ENCODE measurements at regions not wholly inside any gene's neighbourhood (a gene's known extent, or its start where the extent isn't known, plus 50 kb on each side); places are given as distances from the start of the nearest gene placed in this dataset.
A peak's percentile ranks its signal among the peaks of the same experiment; 100 is the strongest.
"Not testable (repeated sequence)": the region's sequence is repeated elsewhere in the genome, so short reads cannot be mapped to it uniquely, and the experiment has no call there.

GRCh38 chr4:79245200-79245940, 80.5 kb downstream of the NAA11 start:
- H3K4ac ChIP-seq (ENCODE audit: low read depth, low read length); H2BK15ac ChIP-seq (replicated peaks; ENCODE audit: low read depth); H2BK5ac ChIP-seq (ENCODE audit: low read length); H3K56ac ChIP-seq (ENCODE audit: low read length); H3K4me3 ChIP-seq (ENCODE audit: low read length); H2AK5ac ChIP-seq (ENCODE audit: low read length); H3K9ac ChIP-seq (ENCODE audit: low read length); DNase-seq; H3K27ac ChIP-seq (ENCODE audit: low read depth, low read length); H3K27me3 ChIP-seq (ENCODE audit: insufficient read depth, low read length, poor library complexity); H2BK120ac ChIP-seq (ENCODE audit: low read depth, low read length); H3K79me1 ChIP-seq (ENCODE audit: low read length); H3K36me3 ChIP-seq (ENCODE audit: control insufficient read depth, insufficient read depth, low read length); H3K79me2 ChIP-seq (ENCODE audit: control insufficient read depth, insufficient read depth, low read length); H3K4me1 ChIP-seq (ENCODE audit: control insufficient read depth, low read depth, low read length); H4K5ac ChIP-seq (ENCODE audit: low read length); H3K18ac ChIP-seq (ENCODE audit: low read length); H3K4me2 ChIP-seq (ENCODE audit: low read length); H3K23ac ChIP-seq (ENCODE audit: low read length); H4K8ac ChIP-seq (ENCODE audit: low read depth, low read length): not testable (repeated sequence)
- no CpG with 5 or more reads among the region's 44 CpGs for WGBS (ENCODE audit: extremely low coverage, insufficient coverage, low lambda C conversion rate)

- no peak overlapping the region for H2BK5ac ChIP-seq (ENCODE audit: low read length)
- no peak overlapping the region for H3K18ac ChIP-seq (ENCODE audit: low read length)
- no peak overlapping the region for H2BK15ac ChIP-seq (replicated peaks; ENCODE audit: low read depth)
- peak; percentile 92 for DNase-seq
- H3K4me3 ChIP-seq (ENCODE audit: low read length) = no peak overlapping the region
- no peak overlapping the region for H4K5ac ChIP-seq (ENCODE audit: low read length)
- no peak overlapping the region for H3K4ac ChIP-seq (ENCODE audit: low read depth, low read length)
- no peak overlapping the region for H3K23ac ChIP-seq (ENCODE audit: low read length)
- no peak overlapping the region for H3K9ac ChIP-seq (ENCODE audit: low read length)
- no peaks in the 10 kb centered on the region for H3K79me1 ChIP-seq (ENCODE audit: low read length)
- H3K27ac ChIP-seq (ENCODE audit: low read depth, low read length) = no peak overlapping the region
- no peak overlapping the region for H3K4me2 ChIP-seq (ENCODE audit: low read length)
- no peak overlapping the region for H4K8ac ChIP-seq (ENCODE audit: low read depth, low read length)
- no peak overlapping the region for H2AK5ac ChIP-seq (ENCODE audit: low read length)
- H3K4me1 ChIP-seq (ENCODE audit: control insufficient read depth, low read depth, low read length) = no peaks in the 10 kb centered on the region
- no peaks in the 10 kb centered on the region for H3K79me2 ChIP-seq (ENCODE audit: control insufficient read depth, insufficient read depth, low read length)
- H3K36me3 ChIP-seq (ENCODE audit: control insufficient read depth, insufficient read depth, low read length) = no peaks in the 10 kb centered on the region
- H3K56ac ChIP-seq (ENCODE audit: low read length) = no peak overlapping the region
- H2BK120ac ChIP-seq (ENCODE audit: low read depth, low read length) = no peak overlapping the region
- WGBS (ENCODE audit: extremely low coverage, insufficient coverage, low lambda C conversion rate) = no CpG with 5 or more reads among the region's 3 CpGs
- H3K27me3 ChIP-seq (ENCODE audit: insufficient read depth, low read length, poor library complexity) = no peaks in the 10 kb centered on the region
Measured at GRCh38 chr4:79241846-79242245, 84.0 kb downstream of the NAA11 start.

DNA sequence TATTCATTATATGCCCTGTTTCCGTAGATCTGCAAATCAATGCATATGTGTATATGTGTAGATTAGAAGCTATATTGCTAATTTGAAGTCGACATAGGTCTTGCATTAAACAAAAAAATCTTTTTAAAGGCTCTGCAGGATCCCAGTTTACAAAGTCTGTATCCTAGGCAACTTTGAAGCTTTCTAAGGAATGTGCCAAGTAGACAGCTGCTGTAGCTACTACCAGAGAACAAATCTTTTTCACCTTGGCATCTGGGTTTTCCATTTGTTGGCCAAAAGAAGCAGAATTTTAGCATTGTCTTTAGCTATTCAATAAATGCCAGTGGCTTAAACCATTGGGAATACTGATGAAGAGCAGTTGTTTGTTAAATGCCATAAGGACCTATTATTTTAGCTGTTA, 88.0 kb downstream of the NAA11 start:
- no peak overlapping the region for H2BK120ac ChIP-seq (ENCODE audit: low read depth, low read length)
- H4K8ac ChIP-seq (ENCODE audit: low read depth, low read length) = no peak overlapping the region
- no peak overlapping the region for H3K4me3 ChIP-seq (ENCODE audit: low read length)
- no peak overlapping the region for H3K27ac ChIP-seq (ENCODE audit: low read depth, low read length)
- H3K4me1 ChIP-seq (ENCODE audit: control insufficient read depth, low read depth, low read length) = no peaks in the 10 kb centered on the region
- no peak overlapping the region for H3K23ac ChIP-seq (ENCODE audit: low read length)
- H4K5ac ChIP-seq (ENCODE audit: low read length) = no peak overlapping the region
- no peak overlapping the region for H3K9ac ChIP-seq (ENCODE audit: low read length)
- no peak overlapping the region for H3K4me2 ChIP-seq (ENCODE audit: low read length)
- no peak overlapping the region for H2BK15ac ChIP-seq (replicated peaks; ENCODE audit: low read depth)
- no peaks in the 10 kb centered on the region for H3K27me3 ChIP-seq (ENCODE audit: insufficient read depth, low read length, poor library complexity)
- no CpG with 5 or more reads among the region's 2 CpGs for WGBS (ENCODE audit: extremely low coverage, insufficient coverage, low lambda C conversion rate)
- H3K79me1 ChIP-seq (ENCODE audit: low read length) = no peaks in the 10 kb centered on the region
- no peak overlapping the region for H3K56ac ChIP-seq (ENCODE audit: low read length)
- H3K79me2 ChIP-seq (ENCODE audit: control insufficient read depth, insufficient read depth, low read length) = no peaks in the 10 kb centered on the region
- no peak overlapping the region for H3K4ac ChIP-seq (ENCODE audit: low read depth, low read length)
- no peaks in the 10 kb centered on the region for H3K36me3 ChIP-seq (ENCODE audit: control insufficient read depth, insufficient read depth, low read length)
- no peak overlapping the region for H3K18ac ChIP-seq (ENCODE audit: low read length)
- no peak overlapping the region for H2AK5ac ChIP-seq (ENCODE audit: low read length)
- no peak overlapping the region for H2BK5ac ChIP-seq (ENCODE audit: low read length)
- DNase-seq = no peak

GRCh38 chr4:79236785-79237184, 89.1 kb downstream of the NAA11 start:
- H3K27ac ChIP-seq (ENCODE audit: low read depth, low read length) = no peak overlapping the region
- H3K9ac ChIP-seq (ENCODE audit: low read length) = no peak overlapping the region
- H2BK120ac ChIP-seq (ENCODE audit: low read depth, low read length) = no peak overlapping the region
- no peak overlapping the region for H4K5ac ChIP-seq (ENCODE audit: low read length)
- no CpG with 5 or more reads among the region's 1 CpG for WGBS (ENCODE audit: extremely low coverage, insufficient coverage, low lambda C conversion rate)
- no peak overlapping the region for H3K4ac ChIP-seq (ENCODE audit: low read depth, low read length)
- H3K4me2 ChIP-seq (ENCODE audit: low read length) = no peak overlapping the region
- H3K36me3 ChIP-seq (ENCODE audit: control insufficient read depth, insufficient read depth, low read length) = no peaks in the 10 kb centered on the region
- H3K4me1 ChIP-seq (ENCODE audit: control insufficient read depth, low read depth, low read length) = no peaks in the 10 kb centered on the region
- H3K79me1 ChIP-seq (ENCODE audit: low read length) = no peaks in the 10 kb centered on the region
- no peak overlapping the region for H2BK15ac ChIP-seq (replicated peaks; ENCODE audit: low read depth)
- no peak for DNase-seq
- H3K23ac ChIP-seq (ENCODE audit: low read length) = no peak overlapping the region
- no peak overlapping the region for H3K56ac ChIP-seq (ENCODE audit: low read length)
- H3K79me2 ChIP-seq (ENCODE audit: control insufficient read depth, insufficient read depth, low read length) = no peaks in the 10 kb centered on the region
- H4K8ac ChIP-seq (ENCODE audit: low read depth, low read length) = no peak overlapping the region
- H3K18ac ChIP-seq (ENCODE audit: low read length) = no peak overlapping the region
- no peaks in the 10 kb centered on the region for H3K27me3 ChIP-seq (ENCODE audit: insufficient read depth, low read length, poor library complexity)
- no peak overlapping the region for H3K4me3 ChIP-seq (ENCODE audit: low read length)
- no peak overlapping the region for H2BK5ac ChIP-seq (ENCODE audit: low read length)
- H2AK5ac ChIP-seq (ENCODE audit: low read length) = no peak overlapping the region

DNA sequence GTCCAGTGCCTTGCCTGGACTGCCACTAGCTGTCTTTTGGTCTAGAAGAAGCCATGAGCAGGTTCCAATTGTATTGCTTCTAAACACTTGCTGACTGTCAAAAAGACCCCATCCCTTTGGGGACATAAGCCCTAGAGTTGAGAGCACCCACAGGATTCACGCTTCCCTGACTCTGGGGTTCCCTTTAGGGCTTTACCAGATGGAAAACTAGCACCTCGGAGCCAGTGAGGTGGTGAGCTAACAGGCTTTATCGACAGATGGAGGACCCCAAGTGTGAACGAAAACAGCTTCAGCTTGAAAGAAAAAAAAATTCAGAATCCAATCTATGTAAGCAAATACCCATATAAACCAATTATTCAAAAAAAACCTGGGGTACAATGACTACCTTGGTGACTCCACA, 90.8 kb downstream of the NAA11 start:
- WGBS (ENCODE audit: extremely low coverage, insufficient coverage, low lambda C conversion rate) = no CpG with 5 or more reads among the region's 4 CpGs
- no peak overlapping the region for H3K23ac ChIP-seq (ENCODE audit: low read length)
- DNase-seq = no peak
- H2BK15ac ChIP-seq (replicated peaks; ENCODE audit: low read depth) = no peak overlapping the region
- no peaks in the 10 kb centered on the region for H3K79me1 ChIP-seq (ENCODE audit: low read length)
- H2BK120ac ChIP-seq (ENCODE audit: low read depth, low read length) = no peak overlapping the region
- H3K27ac ChIP-seq (ENCODE audit: low read depth, low read length) = no peak overlapping the region
- no peak overlapping the region for H3K4ac ChIP-seq (ENCODE audit: low read depth, low read length)
- no peak overlapping the region for H3K18ac ChIP-seq (ENCODE audit: low read length)
- H4K8ac ChIP-seq (ENCODE audit: low read depth, low read length) = no peak overlapping the region
- no peak overlapping the region for H3K56ac ChIP-seq (ENCODE audit: low read length)
- no peaks in the 10 kb centered on the region for H3K36me3 ChIP-seq (ENCODE audit: control insufficient read depth, insufficient read depth, low read length)
- H3K27me3 ChIP-seq (ENCODE audit: insufficient read depth, low read length, poor library complexity) = no peaks in the 10 kb centered on the region
- no peak overlapping the region for H2BK5ac ChIP-seq (ENCODE audit: low read length)
- H3K4me3 ChIP-seq (ENCODE audit: low read length) = no peak overlapping the region
- H3K4me1 ChIP-seq (ENCODE audit: control insufficient read depth, low read depth, low read length) = no peaks in the 10 kb centered on the region
- H3K9ac ChIP-seq (ENCODE audit: low read length) = no peak overlapping the region
- H3K4me2 ChIP-seq (ENCODE audit: low read length) = no peak overlapping the region
- H3K79me2 ChIP-seq (ENCODE audit: control insufficient read depth, insufficient read depth, low read length) = no peaks in the 10 kb centered on the region
- H4K5ac ChIP-seq (ENCODE audit: low read length) = no peak overlapping the region
- no peak overlapping the region for H2AK5ac ChIP-seq (ENCODE audit: low read length)

GRCh38 chr4:79233820-79234219, 92.0 kb downstream of the NAA11 start:
- H3K27ac ChIP-seq (ENCODE audit: low read depth, low read length) = no peak overlapping the region
- no peak overlapping the region for H2BK5ac ChIP-seq (ENCODE audit: low read length)
- no peak overlapping the region for H2BK15ac ChIP-seq (replicated peaks; ENCODE audit: low read depth)
- H4K8ac ChIP-seq (ENCODE audit: low read depth, low read length) = no peak overlapping the region
- no peaks in the 10 kb centered on the region for H3K4me1 ChIP-seq (ENCODE audit: control insufficient read depth, low read depth, low read length)
- H2AK5ac ChIP-seq (ENCODE audit: low read length) = no peak overlapping the region
- H3K56ac ChIP-seq (ENCODE audit: low read length) = no peak overlapping the region
- H4K5ac ChIP-seq (ENCODE audit: low read length) = no peak overlapping the region
- H3K79me1 ChIP-seq (ENCODE audit: low read length) = no peaks in the 10 kb centered on the region
- H3K4ac ChIP-seq (ENCODE audit: low read depth, low read length) = no peak overlapping the region
- no peak for DNase-seq
- H3K27me3 ChIP-seq (ENCODE audit: insufficient read depth, low read length, poor library complexity) = no peaks in the 10 kb centered on the region
- H3K9ac ChIP-seq (ENCODE audit: low read length) = no peak overlapping the region
- H3K4me3 ChIP-seq (ENCODE audit: low read length) = no peak overlapping the region
- WGBS (ENCODE audit: extremely low coverage, insufficient coverage, low lambda C conversion rate) = no CpG with 5 or more reads among the region's 2 CpGs
- no peak overlapping the region for H3K4me2 ChIP-seq (ENCODE audit: low read length)
- no peaks in the 10 kb centered on the region for H3K79me2 ChIP-seq (ENCODE audit: control insufficient read depth, insufficient read depth, low read length)
- H3K18ac ChIP-seq (ENCODE audit: low read length) = no peak overlapping the region
- no peak overlapping the region for H3K23ac ChIP-seq (ENCODE audit: low read length)
- no peaks in the 10 kb centered on the region for H3K36me3 ChIP-seq (ENCODE audit: control insufficient read depth, insufficient read depth, low read length)
- H2BK120ac ChIP-seq (ENCODE audit: low read depth, low read length) = no peak overlapping the region
